PC-3 (cell line): ENCODE measurements at regions not wholly inside any gene's neighbourhood (a gene's known extent, or its start where the extent isn't known, plus 50 kb on each side); places are given as distances from the start of the nearest gene placed in this dataset.

Experiments
- ATAC-seq: fragments of 200-7000 bp; cut with Tn5 transposase; 2 replicates; pipeline ENCODE4 v1.9.1; 2020; ENCODE audit warnings: mild to moderate bottlenecking, moderate library complexity
- BruUV-seq: library from RNA; stranded (reverse); fragments of 400-500 nt; replicated peaks from 2 replicates; lab custom pipeline; 2021; lab: Mats Ljungman, UMichigan
- CTCF ChIA-PET: fragments of 300-600 bp; sonication (Branson Sonifier 250); formaldehyde crosslinking; loops from one replicate; lab custom pipeline; 2022; ENCODE audit warnings: antibody characterized with exemption; lab: Charles Lee
- POLR2A ChIA-PET: fragments of 300-600 bp; sonication (Branson Sonifier 250); formaldehyde crosslinking; loops from one replicate; lab custom pipeline; 2022; ENCODE audit warnings: antibody characterized with exemption; ENCODE audit not compliant: unreplicated experiment; lab: Charles Lee
- DNase-seq: peaks from one replicate; pipeline ENCODE4 v3.0.0-alpha.2; 2015
- H2AFZ ChIP-seq: fragments of 300-600 bp; sonication (generic); 2 replicates; pipeline ENCODE4 v1.6.0; 2016; ENCODE audit warnings: antibody characterized with exemption, low read length
- H3F3A ChIP-seq: fragments of 300-600 bp; sonication (generic); one replicate; pipeline ENCODE4 v1.6.0; 2017; ENCODE audit warnings: antibody characterized with exemption, low read length, control low read depth, mild to moderate bottlenecking; ENCODE audit not compliant: unreplicated experiment
- H3K27ac ChIP-seq: fragments of 300-600 bp; sonication (generic); 2 replicates; pipeline ENCODE4 v1.5.1; 2016; ENCODE audit warnings: mild to moderate bottlenecking, low read length
- H3K27me3 ChIP-seq: fragments of 300-600 bp; sonication (generic); 2 replicates; pipeline ENCODE4 v1.6.1; 2016; ENCODE audit warnings: low read length, mixed read lengths
- H3K36me3 ChIP-seq: fragments of 300-600 bp; sonication (generic); 2 replicates; pipeline ENCODE4 v1.6.1; 2016; ENCODE audit warnings: low read depth, mixed run types, low read length, mixed read lengths
- H3K4me1 ChIP-seq: fragments of 300-600 bp; sonication (generic); 2 replicates; pipeline ENCODE4 v1.5.1; 2016; ENCODE audit warnings: low read length; ENCODE audit not compliant: insufficient read depth
- H3K4me2 ChIP-seq: fragments of 300-600 bp; sonication (generic); 2 replicates; pipeline ENCODE4 v1.6.0; 2016; ENCODE audit warnings: low read length
- H3K4me3 ChIP-seq: fragments of 300-600 bp; sonication (generic); 2 replicates; pipeline ENCODE4 v1.5.1; 2016; ENCODE audit warnings: mild to moderate bottlenecking, low read length, mixed read lengths
- H3K79me2 ChIP-seq: fragments of 300-600 bp; sonication (generic); 2 replicates; pipeline ENCODE4 v1.6.1; 2017; ENCODE audit warnings: low read length, mixed read lengths
- H3K9ac ChIP-seq: fragments of 300-600 bp; sonication (generic); 2 replicates; pipeline ENCODE4 v1.6.0; 2016; ENCODE audit warnings: mild to moderate bottlenecking, low read length
- H3K9me2 ChIP-seq: fragments of 300-600 bp; sonication (generic); replicated peaks from 2 replicates; pipeline ENCODE4 v1.6.1; 2016; ENCODE audit warnings: mixed run types, low read length, mixed read lengths
- H3K9me3 ChIP-seq: fragments of 300-600 bp; sonication (generic); 2 replicates; pipeline ENCODE4 v1.6.1; 2016; ENCODE audit warnings: low read length, mixed read lengths
- H4K20me1 ChIP-seq: fragments of 300-600 bp; sonication (generic); 2 replicates; pipeline ENCODE4 v1.6.1; 2016; ENCODE audit warnings: low read length, mixed read lengths
- EZH2 ChIP-seq: fragments of 300-600 bp; sonication (generic); IDR thresholded peaks from one replicate; pipeline ENCODE4 v1.6.1; 2017; ENCODE audit warnings: antibody characterized with exemption, mild to moderate bottlenecking, low read length; ENCODE audit not compliant: unreplicated experiment
- EZH2phosphoT487 ChIP-seq: fragments of 300-600 bp; sonication (generic); IDR thresholded peaks from 2 replicates; pipeline ENCODE4 v1.6.1; 2018; ENCODE audit warnings: mild to moderate bottlenecking, antibody characterized with exemption, low read length, borderline replicate concordance
- intact Hi-C: fragments of 100-400 bp; cut with micrococcal nuclease; formaldehyde crosslinking; loops from 2 replicates; pipeline ENCODE4 v1.9.0; 2023
- TF ChIP-seq, protein P1 (sequence below): fragments of 300-600 bp; sonication (generic); conservative IDR thresholded peaks from 2 replicates; pipeline ENCODE4 v1.5.1; 2017; ENCODE audit warnings: antibody characterized with exemption, low read depth, mild to moderate bottlenecking, low read length

DNA sequence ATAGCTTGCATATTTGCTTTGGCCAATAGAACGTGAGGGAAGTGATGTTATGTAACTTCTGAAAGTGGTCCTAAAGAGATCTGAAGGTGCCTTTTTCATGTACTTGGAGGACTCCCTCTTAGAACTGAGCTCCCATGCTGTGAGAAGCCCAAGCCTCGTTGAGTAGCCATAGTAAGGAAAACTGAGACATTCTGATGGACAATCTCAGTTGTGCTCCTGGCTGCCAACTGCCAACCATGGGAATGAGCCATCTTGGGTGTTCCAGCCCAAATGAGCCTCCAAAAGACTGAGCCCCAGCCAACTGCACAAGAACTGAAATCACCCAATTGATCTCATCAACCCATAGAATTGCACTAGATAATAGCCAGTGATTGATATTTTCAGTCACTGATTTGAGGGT, 106.7 kb downstream of the MRPL39 start:
- ChIA-PET POLR2A (no interaction called here), CTCF (no interaction called here)
- Histone ChIP-seq H2AFZ (no peak overlapping the region), H3K4me3 (no peak overlapping the region), H3K9me3 (no peaks in the 10 kb centered on the region), H4K20me1 (no peaks in the 10 kb centered on the region), H3K36me3 (no peaks in the 10 kb centered on the region), H3K9ac (no peak overlapping the region), H3K4me2 (no peak overlapping the region), H3K9me2 (0 out of 2 replicates have a peak, but pooled peaks cover 4% of the 10 kb centered on the region), H3K27ac (no peak overlapping the region), H3K79me2 (no peaks in the 10 kb centered on the region), H3F3A (no peaks in the 10 kb centered on the region), H3K27me3 (no peaks in the 10 kb centered on the region), H3K4me1 (no peaks in the 10 kb centered on the region)
- ATAC-seq (no peak), DNase-seq (no peak)
- intact Hi-C loops, result no loop called here
- no peak for TF ChIP-seq EZH2phosphoT487
- TF ChIP-seq, protein P1, sequence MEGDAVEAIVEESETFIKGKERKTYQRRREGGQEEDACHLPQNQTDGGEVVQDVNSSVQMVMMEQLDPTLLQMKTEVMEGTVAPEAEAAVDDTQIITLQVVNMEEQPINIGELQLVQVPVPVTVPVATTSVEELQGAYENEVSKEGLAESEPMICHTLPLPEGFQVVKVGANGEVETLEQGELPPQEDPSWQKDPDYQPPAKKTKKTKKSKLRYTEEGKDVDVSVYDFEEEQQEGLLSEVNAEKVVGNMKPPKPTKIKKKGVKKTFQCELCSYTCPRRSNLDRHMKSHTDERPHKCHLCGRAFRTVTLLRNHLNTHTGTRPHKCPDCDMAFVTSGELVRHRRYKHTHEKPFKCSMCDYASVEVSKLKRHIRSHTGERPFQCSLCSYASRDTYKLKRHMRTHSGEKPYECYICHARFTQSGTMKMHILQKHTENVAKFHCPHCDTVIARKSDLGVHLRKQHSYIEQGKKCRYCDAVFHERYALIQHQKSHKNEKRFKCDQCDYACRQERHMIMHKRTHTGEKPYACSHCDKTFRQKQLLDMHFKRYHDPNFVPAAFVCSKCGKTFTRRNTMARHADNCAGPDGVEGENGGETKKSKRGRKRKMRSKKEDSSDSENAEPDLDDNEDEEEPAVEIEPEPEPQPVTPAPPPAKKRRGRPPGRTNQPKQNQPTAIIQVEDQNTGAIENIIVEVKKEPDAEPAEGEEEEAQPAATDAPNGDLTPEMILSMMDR, result no peak
- TF ChIP-seq EZH2, result no peak
- BruUV-seq, result no TSS peak

DNA sequence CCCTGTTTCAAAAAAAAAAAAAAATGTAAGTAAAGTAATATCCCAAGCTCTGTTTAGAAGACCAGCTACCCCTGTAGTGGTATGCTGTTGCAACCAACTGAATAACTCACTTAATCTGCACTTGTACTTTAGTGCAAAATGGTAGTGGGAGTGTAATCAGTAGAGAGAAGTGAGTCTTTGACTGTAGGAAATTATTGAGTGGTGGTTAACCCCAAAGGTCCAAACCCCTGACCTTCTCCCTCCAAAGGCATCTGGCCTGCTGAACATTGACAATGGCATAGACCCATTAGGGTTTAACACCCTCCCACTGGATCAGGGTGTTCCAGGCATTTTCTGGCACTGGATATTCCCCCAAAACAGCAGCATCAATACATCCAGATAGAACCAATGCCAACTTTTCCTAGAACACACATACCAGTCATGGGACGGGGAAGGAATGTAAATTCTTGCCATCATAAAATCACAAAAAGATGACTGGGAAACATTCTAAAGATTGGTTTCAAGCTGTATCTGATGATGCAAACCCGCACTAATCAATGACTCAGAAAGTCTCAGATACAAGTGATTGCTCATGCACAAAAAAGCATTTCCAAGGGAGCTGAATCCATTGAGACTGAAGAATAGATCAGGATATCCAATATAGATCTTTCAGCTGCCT, 110.3 kb downstream of the MRPL39 start:
- BruUV-seq, result no TSS peak
- DNase-seq, result no peak
- POLR2A ChIA-PET, result interaction anchor here (0.5 kb wide), 1 partner anchor 211 kb away, joined by 11 read pairs; no protein-coding TSS in a partner anchor

DNA sequence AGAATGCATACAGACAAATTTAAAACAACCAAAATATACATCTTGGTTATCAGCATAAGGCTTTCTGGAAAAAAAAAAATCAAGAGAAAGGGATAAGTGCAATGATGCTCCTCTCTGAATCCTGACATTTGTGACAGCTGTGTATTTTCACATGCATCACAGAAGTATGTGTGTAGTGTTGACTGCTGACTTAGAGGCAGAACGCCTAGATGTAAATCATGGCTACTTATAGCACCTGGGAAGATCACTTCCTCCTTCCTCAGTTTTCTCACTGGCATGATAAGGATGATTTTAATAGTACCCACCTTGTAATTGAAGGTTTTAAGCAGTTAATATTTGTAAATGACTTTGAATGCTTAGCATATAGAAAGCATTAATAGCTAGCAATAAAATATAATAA, 112.5 kb downstream of the MRPL39 start:
- no TSS peak for BruUV-seq
- ATAC-seq, result no peak
- POLR2A ChIA-PET, result no interaction called here

More for the DNA sequence above, 110.3 kb downstream of the MRPL39 start:
- ATAC-seq, result no peak
- Histone ChIP-seq H3K4me1 (no peaks in the 10 kb centered on the region), H3K79me2 (no peaks in the 10 kb centered on the region), H3F3A (no peaks in the 10 kb centered on the region), H2AFZ (no peak overlapping the region), H3K4me3 (no peak overlapping the region), H3K36me3 (no peaks in the 10 kb centered on the region), H3K27ac (no peak overlapping the region), H4K20me1 (no peaks in the 10 kb centered on the region), H3K9ac (no peak overlapping the region), H3K9me2 (0 out of 2 replicates have a peak, but pooled peaks cover 4% of the 10 kb centered on the region), H3K27me3 (no peaks in the 10 kb centered on the region), H3K4me2 (no peak overlapping the region), H3K9me3 (no peaks in the 10 kb centered on the region)
- TF ChIP-seq EZH2 (no peak), EZH2phosphoT487 (no peak)
- TF ChIP-seq, protein P1, result no peak
- CTCF ChIA-PET, result no interaction called here
- intact Hi-C loops, result no loop called here

More for the DNA sequence above, 112.5 kb downstream of the MRPL39 start:
- no peak for DNase-seq
- H3K9me3 ChIP-seq, result no peaks in the 10 kb centered on the region
- CTCF ChIA-PET, result no interaction called here
- no peak overlapping the region for H3K9ac ChIP-seq
- no peaks in the 10 kb centered on the region for H3F3A ChIP-seq
- H3K36me3 ChIP-seq, result no peaks in the 10 kb centered on the region
- no peak for TF ChIP-seq EZH2
- TF ChIP-seq, protein P1, result no peak
- no peak for TF ChIP-seq EZH2phosphoT487
- no peaks in the 10 kb centered on the region for H4K20me1 ChIP-seq
- H3K4me3 ChIP-seq, result no peak overlapping the region
- H2AFZ ChIP-seq, result no peak overlapping the region
- no peaks in the 10 kb centered on the region for H3K27me3 ChIP-seq
- intact Hi-C loops, result no loop called here
- H3K27ac ChIP-seq, result no peak overlapping the region
- peaks cover 14% of the 10 kb centered on the region for H3K4me1 ChIP-seq
- no peaks in the 10 kb centered on the region for H3K9me2 ChIP-seq
- H3K79me2 ChIP-seq, result no peaks in the 10 kb centered on the region
- H3K4me2 ChIP-seq, result no peak overlapping the region
